GM21825 (cell line): ENCODE measurements at regions not wholly inside any gene's neighbourhood (a gene's known extent, or its start where the extent isn't known, plus 50 kb on each side); places are given as distances from the start of the nearest gene placed in this dataset.
"Not testable (repeated sequence)": the region's sequence is repeated elsewhere in the genome, so short reads cannot be mapped to it uniquely, and the experiment has no call there.

Experiments used
- ATAC-seq: cut with Tn5 transposase; IDR thresholded peaks from one replicate; pipeline ENCODE4 v1.9.1; 2021; ENCODE audit warnings: mild to moderate bottlenecking, moderate library complexity; ENCODE audit not compliant: unreplicated experiment

DNA sequence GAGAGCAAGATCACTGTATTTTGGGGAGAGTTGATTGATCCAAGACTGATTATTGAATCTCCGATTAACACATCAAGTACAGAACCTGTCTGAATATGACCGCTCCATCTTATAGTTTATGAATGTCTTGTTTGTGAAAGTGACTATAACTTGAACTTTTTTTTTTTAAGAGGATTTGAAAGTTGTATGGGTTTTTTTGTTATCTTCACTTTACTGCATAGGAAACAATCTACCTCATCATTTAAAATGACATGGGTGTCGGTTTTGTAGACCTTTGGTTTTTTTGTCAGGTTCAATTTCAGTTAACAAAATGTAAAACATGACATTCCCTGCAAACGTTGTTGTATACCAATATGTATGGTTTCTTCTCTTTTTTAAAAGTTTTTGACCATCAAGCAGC lies 103.0 kb upstream of the NUDT6 start:
- no peak for ATAC-seq

DNA sequence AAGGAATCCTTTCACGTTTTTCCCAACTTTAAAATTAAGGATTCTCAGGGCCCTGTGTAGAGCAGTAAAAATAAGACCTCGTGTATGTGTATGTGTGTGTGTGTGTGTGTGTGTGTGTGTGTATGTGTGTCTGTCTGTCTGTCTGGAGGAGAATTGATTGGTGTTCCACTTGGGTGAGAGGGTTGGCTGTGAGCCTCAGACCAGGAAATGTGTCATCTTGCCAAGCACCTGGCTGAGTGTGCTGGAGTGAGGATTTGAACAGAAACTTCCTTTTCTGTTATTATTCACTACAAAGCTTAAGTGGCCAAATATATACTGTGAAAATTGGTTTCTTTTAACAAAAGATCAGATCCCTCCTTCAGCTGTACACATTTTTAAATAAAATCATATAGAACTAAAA lies 103.6 kb upstream of the NUDT6 start:
- ATAC-seq, result not testable (repeated sequence)

DNA sequence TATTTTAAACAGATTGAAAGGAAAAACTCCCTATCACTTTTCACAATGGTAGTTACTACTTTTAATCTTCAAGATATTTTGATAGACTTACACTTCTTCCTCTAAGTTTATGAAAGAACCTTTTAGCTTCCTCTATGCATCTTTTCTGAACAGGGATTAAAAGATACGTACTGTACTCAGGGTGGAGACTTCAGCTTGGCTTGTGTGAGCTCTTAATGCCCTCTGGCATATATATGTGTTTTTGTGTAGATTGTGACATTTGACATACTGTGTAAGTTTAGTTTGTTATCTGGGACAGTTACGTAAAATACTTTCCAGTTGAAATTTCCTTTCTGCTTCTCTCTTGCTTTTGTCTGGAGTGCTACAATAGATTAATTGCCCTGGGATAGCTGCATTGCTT lies 109.3 kb upstream of the NUDT6 start:
- no peak for ATAC-seq

GRCh38 chr4:123034023-123034422 lies 111.6 kb upstream of the NUDT6 start:
- no peak for ATAC-seq

DNA sequence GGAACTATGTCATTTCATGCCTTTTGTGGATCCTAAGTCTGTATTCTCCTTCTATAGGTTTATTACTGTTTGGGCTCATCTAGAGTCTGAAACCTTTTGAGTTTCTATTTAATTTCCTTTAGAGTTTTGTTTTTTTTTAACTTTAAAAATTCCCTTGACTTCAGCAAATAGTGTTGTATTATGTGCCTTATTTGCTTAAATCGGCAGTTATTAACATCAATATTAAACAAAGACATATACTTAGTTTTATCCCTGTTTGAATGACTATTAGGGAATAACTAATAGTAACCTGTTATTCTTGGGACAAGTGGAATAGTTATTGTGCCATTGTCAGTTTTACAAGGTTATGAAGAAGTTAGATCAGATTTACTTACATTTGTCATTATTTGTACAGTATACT lies 112.8 kb upstream of the NUDT6 start:
- no peak for ATAC-seq

DNA sequence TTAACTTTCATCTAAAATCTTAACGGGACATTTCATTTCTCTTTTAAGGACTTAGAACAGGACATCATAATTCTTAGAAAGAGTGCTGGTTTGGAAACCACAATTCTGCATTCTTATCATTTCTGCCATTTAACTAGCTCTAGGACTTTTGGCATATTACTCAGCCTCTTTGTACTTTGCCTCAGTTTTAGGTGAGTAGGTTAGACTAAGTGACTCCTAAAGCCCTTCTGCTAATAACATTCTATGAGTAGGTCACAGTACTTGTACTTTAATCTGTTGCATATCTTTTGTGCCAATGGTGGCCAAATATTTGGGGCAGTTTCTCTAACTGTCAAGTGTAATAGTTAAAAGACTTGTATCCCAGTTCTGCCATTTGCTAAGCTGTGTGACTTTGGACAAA lies 115.4 kb upstream of the NUDT6 start:
- no peak for ATAC-seq

DNA sequence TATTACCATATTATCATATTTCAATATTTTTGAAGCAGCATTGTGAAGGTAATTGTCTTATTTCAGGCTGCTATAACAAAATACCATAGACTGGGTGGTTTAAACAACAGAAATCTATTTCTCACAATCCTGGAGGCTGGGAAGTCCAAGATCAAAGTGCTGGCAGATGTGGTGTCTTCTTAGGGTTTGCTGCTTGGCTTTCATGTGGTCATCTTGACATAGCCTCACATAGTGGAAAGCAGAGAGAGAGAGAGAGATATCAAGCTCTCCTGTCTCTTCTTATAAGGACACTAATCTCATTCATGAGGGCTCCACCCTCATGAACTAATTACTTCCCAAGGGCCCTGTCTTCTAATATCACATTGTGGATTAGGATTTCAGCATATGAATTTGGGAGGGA lies 119.7 kb upstream of the NUDT6 start:
- ATAC-seq, result no peak

GRCh38 chr4:123043013-123043412 lies 120.6 kb upstream of the NUDT6 start:
- no peak for ATAC-seq

- ATAC-seq, result no peak
Measured at GRCh38 chr4:123043793-123044425, 121.5 kb upstream of the NUDT6 start.

- no peak for ATAC-seq
Measured at GRCh38 chr4:123046096-123046495, 123.7 kb upstream of the NUDT6 start.

- no peak for ATAC-seq
Measured at GRCh38 chr4:123050018-123050417, 127.6 kb upstream of the NUDT6 start.

GRCh38 chr4:123052007-123052406 lies 129.6 kb upstream of the NUDT6 start:
- ATAC-seq, result no peak

- ATAC-seq, result no peak
Measured at GRCh38 chr4:123055943-123056342, 133.5 kb upstream of the NUDT6 start.

DNA sequence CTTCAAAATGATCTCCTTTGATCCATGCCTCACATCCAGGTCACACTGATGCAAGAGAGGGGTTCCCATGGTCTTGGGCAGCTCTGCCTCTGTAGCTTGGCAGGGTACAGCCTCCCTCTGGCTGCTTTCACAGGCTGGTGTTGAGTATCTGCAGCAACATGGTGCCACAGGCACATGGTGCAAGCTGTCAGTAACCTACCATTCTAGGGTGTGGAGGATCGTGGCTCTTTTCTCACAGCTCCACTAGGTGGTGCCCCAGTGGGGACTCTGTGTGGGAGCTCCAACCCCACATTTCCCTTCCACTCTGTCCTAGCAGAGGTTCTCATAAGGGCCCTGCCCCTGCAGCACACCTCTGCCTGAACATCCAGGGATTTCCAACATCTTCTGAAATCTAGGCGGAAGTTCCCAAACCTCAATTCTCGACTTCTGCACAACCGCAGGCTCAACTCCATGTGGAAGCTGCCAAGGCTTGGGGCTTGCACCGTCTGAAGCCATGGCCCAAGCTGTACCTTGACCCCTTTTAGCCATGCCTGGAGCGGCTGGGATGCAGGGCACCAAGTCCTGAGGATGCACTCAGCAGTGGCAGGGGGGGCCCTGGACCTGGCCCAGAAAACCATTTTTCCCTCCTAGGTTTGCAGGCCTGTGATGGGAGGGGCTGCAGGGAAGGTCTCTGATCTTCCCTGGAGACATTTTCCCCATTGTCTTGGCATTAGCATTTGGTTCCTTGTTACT lies 137.8 kb upstream of the NUDT6 start:
- ATAC-seq, result no peak

- ATAC-seq, result no peak
Measured at GRCh38 chr4:123064390-123064789, 142.0 kb upstream of the NUDT6 start.

DNA sequence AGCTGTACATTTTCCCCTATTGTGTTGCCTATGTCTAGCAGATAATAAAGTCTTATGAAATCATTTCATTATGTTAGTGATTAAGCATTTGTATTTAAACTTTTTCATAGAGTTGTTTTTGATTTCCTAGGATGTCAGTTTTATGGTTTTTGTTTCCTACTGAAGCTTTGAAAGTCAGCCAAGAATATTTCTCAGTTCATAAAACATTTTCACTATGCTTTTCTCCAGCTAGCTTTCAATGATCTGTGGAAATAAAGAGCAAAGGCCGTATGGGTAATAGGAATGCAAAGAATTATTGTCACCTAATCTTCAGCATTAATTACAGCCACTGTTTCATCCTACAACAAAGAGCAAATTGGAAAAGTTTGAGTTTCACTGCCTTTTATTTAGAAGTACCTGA lies 145.7 kb upstream of the NUDT6 start:
- no peak for ATAC-seq

DNA sequence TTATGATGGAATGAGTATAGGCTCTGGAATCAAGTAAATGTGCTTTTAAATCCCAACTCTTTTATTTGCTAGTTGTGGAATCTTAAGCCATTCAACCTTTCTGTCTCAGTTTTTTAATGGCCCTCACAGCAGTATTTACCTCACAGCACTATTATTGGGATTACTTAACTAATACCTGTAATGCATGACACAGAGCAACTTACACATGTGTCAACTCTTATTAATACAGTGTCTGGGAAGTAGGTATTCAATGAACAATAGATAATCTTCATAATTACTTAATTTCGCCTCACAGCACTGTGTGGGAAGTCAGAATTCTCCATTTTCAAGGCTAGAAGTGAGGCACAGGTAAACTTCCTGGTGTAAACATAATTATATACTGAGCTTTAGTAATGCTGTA lies 149.7 kb upstream of the NUDT6 start:
- ATAC-seq, result no peak

- ATAC-seq, result no peak
Measured at GRCh38 chr4:123073650-123074049, 151.3 kb upstream of the NUDT6 start.

GRCh38 chr4:123077330-123077729 lies 154.9 kb upstream of the NUDT6 start:
- no peak for ATAC-seq

DNA sequence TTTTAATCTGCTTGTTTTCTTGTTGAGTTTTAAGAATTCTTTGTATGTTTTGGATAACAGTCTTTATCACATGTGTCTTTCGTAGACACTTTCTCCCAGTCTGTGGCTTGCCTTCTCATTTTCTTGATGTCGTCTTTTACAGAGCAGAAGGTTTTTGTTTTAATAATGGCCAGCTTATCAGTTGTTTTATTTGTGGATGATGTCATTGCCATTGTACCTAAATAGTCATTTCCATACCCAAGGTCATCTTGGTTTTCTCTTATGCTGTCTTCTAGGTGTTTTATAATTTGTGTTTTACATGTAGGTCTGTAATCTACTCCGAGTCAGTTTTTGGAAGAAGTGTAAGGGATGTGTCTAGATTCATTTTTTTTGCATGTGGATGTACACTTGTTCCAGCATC lies 159.6 kb upstream of the NUDT6 start:
- no peak for ATAC-seq

DNA sequence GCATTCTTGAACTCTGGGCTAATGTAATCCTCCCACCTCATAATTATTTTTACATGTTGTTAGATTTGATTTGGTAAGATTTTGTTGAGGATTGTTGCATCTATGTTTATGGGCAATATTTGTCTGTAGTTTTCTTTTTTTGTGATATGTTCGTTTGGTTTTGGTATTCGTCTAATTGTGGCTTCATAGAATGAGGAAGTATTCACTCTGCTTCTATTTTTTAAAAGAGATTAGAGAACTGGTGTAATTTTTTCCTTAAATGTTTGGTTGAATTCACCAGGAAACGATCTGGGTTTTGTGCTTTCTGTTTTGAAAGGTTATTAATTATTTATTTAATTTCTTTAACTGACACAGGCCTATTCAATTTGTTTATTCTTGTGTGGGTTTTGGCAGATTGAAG lies 161.2 kb upstream of the NUDT6 start:
- no peak for ATAC-seq

GRCh38 chr4:123088501-123088900 lies 166.1 kb upstream of the NUDT6 start:
- ATAC-seq, result no peak

GRCh38 chr4:123090886-123091285 lies 168.5 kb upstream of the NUDT6 start:
- ATAC-seq, result no peak
